Osteocyte (in vitro differentiated cells): ENCODE measurements at regions not wholly inside any gene's neighbourhood (a gene's known extent, or its start where the extent isn't known, plus 50 kb on each side); places are given as distances from the start of the nearest gene placed in this dataset.

Experiments
- DNase-seq: peaks from one replicate; pipeline ENCODE4 v3.0.0; 2021; ENCODE audit warnings: mixed read lengths; ENCODE audit not compliant: unreplicated experiment; ENCODE audit errors: extremely low spot score
- H3K27ac Mint-ChIP-seq: one replicate; pipeline ENCODE4 v1.8.0; 2021; ENCODE audit warnings: mild to moderate bottlenecking, mixed read lengths; ENCODE audit not compliant: unreplicated experiment
- H3K27me3 Mint-ChIP-seq: one replicate; pipeline ENCODE4 v1.8.0; 2021; ENCODE audit warnings: mixed read lengths; ENCODE audit not compliant: unreplicated experiment
- H3K36me3 Mint-ChIP-seq: one replicate; pipeline ENCODE4 v1.8.0; 2021; ENCODE audit warnings: mixed read lengths; ENCODE audit not compliant: unreplicated experiment
- H3K4me1 Mint-ChIP-seq: one replicate; pipeline ENCODE4 v1.8.0; 2021; ENCODE audit warnings: mixed read lengths; ENCODE audit not compliant: unreplicated experiment
- H3K4me3 Mint-ChIP-seq: one replicate; pipeline ENCODE4 v1.8.0; 2021; ENCODE audit warnings: mild to moderate bottlenecking, moderate library complexity, mixed read lengths; ENCODE audit not compliant: unreplicated experiment
- H3K9me3 Mint-ChIP-seq: one replicate; pipeline ENCODE4 v1.8.0; 2021; ENCODE audit warnings: mixed read lengths; ENCODE audit not compliant: unreplicated experiment
- TF ChIP-seq, protein P1 (sequence below): fragments of 200-600 bp; sonication (generic); IDR thresholded peaks from 2 replicates; pipeline ENCODE4 v1.5.0; 2021; ENCODE audit warnings: antibody characterized with exemption, mild to moderate bottlenecking, moderate library complexity

DNA sequence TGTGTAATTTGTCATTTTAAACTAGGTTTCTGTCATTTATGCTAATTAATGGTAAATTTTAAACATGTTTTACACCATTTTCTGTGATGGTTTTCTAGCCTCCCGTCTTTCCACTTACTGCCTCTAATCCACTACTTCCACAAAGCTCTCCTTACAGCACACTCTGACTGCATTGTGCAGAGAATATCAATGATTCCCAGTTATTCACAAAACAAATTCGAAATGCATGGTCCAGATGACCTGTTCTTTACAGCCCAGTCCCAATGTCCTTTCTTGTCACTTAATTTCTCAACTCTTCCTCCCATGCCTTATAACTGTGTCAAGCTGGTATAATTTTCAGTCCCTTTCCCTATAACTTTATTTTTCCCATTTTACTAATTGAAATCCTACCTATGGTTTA, 770.5 kb downstream of the USP25 start:
- Mint-ChIP-seq H3K36me3 (peaks cover 19% of the 10 kb centered on the region), H3K4me3 (no peak overlapping the region), H3K27me3 (no peaks in the 10 kb centered on the region), H3K4me1 (peaks cover 23% of the 10 kb centered on the region), H3K27ac (no peak overlapping the region), H3K9me3 (peaks cover 13% of the 10 kb centered on the region)
- TF ChIP-seq, protein P1, sequence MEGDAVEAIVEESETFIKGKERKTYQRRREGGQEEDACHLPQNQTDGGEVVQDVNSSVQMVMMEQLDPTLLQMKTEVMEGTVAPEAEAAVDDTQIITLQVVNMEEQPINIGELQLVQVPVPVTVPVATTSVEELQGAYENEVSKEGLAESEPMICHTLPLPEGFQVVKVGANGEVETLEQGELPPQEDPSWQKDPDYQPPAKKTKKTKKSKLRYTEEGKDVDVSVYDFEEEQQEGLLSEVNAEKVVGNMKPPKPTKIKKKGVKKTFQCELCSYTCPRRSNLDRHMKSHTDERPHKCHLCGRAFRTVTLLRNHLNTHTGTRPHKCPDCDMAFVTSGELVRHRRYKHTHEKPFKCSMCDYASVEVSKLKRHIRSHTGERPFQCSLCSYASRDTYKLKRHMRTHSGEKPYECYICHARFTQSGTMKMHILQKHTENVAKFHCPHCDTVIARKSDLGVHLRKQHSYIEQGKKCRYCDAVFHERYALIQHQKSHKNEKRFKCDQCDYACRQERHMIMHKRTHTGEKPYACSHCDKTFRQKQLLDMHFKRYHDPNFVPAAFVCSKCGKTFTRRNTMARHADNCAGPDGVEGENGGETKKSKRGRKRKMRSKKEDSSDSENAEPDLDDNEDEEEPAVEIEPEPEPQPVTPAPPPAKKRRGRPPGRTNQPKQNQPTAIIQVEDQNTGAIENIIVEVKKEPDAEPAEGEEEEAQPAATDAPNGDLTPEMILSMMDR: no peak
- DNase-seq: no peak

DNA sequence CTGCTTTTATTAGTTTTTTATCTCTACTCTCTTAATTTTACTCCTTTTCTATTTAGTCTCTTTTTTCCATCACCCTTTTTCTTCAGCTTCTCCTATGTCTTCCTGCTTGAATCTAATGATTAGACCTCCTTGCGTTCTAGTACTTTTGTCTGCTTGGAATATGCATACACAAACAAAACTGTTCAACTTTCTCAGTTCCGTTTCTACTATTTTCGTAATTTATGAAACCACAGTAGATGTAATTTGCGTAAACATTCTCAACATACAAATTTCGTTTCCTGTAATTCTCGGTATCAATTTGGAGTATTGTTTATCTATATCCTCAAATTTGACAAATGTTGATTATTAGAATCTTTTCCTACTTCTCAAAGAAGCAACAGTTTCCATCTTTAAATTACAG, 772.5 kb downstream of the USP25 start:
- Mint-ChIP-seq H3K27me3 (no peaks in the 10 kb centered on the region), H3K9me3 (peaks cover 13% of the 10 kb centered on the region), H3K36me3 (peaks cover 19% of the 10 kb centered on the region), H3K4me3 (no peak overlapping the region), H3K4me1 (peaks cover 12% of the 10 kb centered on the region), H3K27ac (no peak overlapping the region)
- no peak for DNase-seq
- TF ChIP-seq, protein P1: no peak

DNA sequence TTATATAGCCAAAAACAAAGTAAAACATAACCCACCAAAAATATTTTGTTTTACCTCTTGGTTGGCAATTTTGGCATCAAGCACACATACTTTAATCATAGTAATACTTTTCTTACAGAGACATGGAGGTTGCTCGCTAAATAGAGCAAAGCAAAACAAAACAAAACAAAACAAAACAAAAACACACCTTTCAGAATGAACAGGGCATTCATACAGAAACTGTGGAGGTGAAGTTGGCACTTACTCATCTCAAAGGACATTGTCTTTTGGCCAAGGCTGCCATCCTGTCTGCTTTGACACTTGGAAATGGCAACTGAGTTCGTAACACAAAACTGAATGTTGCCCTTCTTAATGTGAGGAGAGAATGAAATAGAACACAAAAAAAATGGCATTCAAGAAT, 773.1 kb downstream of the USP25 start:
- TF ChIP-seq, protein P1: no peak
- Mint-ChIP-seq H3K4me3 (no peak overlapping the region), H3K36me3 (peaks cover 14% of the 10 kb centered on the region), H3K27me3 (no peaks in the 10 kb centered on the region), H3K27ac (no peak overlapping the region), H3K4me1 (peaks cover 11% of the 10 kb centered on the region), H3K9me3 (peaks cover 9% of the 10 kb centered on the region)
- no peak for DNase-seq

- Mint-ChIP-seq H3K36me3 (peaks cover 9% of the 10 kb centered on the region), H3K9me3 (no peaks in the 10 kb centered on the region), H3K27me3 (no peaks in the 10 kb centered on the region), H3K27ac (no peak overlapping the region), H3K4me1 (peaks cover 11% of the 10 kb centered on the region), H3K4me3 (no peak overlapping the region)
- no peak for DNase-seq
- TF ChIP-seq, protein P1: no peak
Measured at GRCh38 chr21:16504281-16504680, 774.5 kb downstream of the USP25 start.

- H3K27me3 Mint-ChIP-seq: no peaks in the 10 kb centered on the region
- peaks cover 7% of the 10 kb centered on the region for H3K36me3 Mint-ChIP-seq
- DNase-seq: no peak
- H3K4me1 Mint-ChIP-seq: peaks cover 11% of the 10 kb centered on the region
- H3K27ac Mint-ChIP-seq: no peak overlapping the region
- H3K9me3 Mint-ChIP-seq: no peaks in the 10 kb centered on the region
- H3K4me3 Mint-ChIP-seq: no peak overlapping the region
- TF ChIP-seq, protein P1: no peak
Measured at GRCh38 chr21:16504766-16505165, 775.0 kb downstream of the USP25 start.
